WERI-Rb-1 (cell line): ENCODE measurements at regions not wholly inside any gene's neighbourhood (a gene's known extent, or its start where the extent isn't known, plus 50 kb on each side); places are given as distances from the start of the nearest gene placed in this dataset.

Experiments
- DNase-seq: peaks from one replicate; pipeline ENCODE4 v3.0.0-alpha.2; 2020
- H3K27ac ChIP-seq: fragments of 250-450 bp; sonication (Bioruptor Pico); 2 replicates; pipeline ENCODE4 v1.5.1; 2020; ENCODE audit warnings: mild to moderate bottlenecking, moderate library complexity
- H3K27me3 ChIP-seq: fragments of 250-450 bp; sonication (Bioruptor Pico); 2 replicates; pipeline ENCODE4 v1.5.1; 2021; ENCODE audit warnings: mild to moderate bottlenecking, low read depth, moderate library complexity; ENCODE audit not compliant: insufficient read depth, severe bottlenecking
- H3K36me3 ChIP-seq: fragments of 250-450 bp; sonication (Bioruptor Pico); 2 replicates; pipeline ENCODE4 v1.5.1; 2020; ENCODE audit warnings: mild to moderate bottlenecking, moderate library complexity
- H3K4me3 ChIP-seq: 2 replicates; pipeline ENCODE4 v1.5.1; 2011; ENCODE audit warnings: low read depth, mild to moderate bottlenecking, control low read depth, low read length
- H3K9me3 ChIP-seq: fragments of 250-450 bp; sonication (Bioruptor Pico); 2 replicates; pipeline ENCODE4 v1.5.1; 2021; ENCODE audit warnings: mild to moderate bottlenecking, moderate library complexity; ENCODE audit not compliant: severe bottlenecking
- TF ChIP-seq, protein P1 (sequence below): IDR thresholded peaks from 2 replicates; pipeline ENCODE4 v1.5.1; 2011; ENCODE audit warnings: low read depth, mild to moderate bottlenecking, control low read depth, inconsistent platforms, low read length

DNA sequence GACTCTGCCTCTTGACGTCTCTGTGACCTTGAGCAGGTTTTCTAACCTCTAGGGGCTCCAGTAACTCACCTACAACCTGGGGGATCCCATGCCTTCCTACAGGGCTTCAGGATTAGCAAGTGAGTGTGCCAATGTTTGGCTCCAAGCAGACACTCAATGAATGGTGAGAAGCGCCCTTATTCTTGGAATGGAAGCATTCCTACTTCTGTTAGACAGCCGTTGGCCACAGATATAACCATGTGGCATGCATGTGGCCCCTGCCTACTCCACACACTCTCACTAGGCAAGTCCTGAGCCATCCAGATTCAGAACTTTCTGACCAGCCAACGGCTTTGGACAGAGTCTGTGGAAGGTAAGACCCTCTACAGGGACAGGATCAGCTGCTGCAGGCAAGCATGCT lies 108.9 kb upstream of the LYZL2 start:
- Histone ChIP-seq H3K4me3 (no peak overlapping the region), H3K36me3 (no peaks in the 10 kb centered on the region), H3K27me3 (no peaks in the 10 kb centered on the region), H3K27ac (no peak overlapping the region), H3K9me3 (no peaks in the 10 kb centered on the region)
- no peak for DNase-seq
- TF ChIP-seq, protein P1, sequence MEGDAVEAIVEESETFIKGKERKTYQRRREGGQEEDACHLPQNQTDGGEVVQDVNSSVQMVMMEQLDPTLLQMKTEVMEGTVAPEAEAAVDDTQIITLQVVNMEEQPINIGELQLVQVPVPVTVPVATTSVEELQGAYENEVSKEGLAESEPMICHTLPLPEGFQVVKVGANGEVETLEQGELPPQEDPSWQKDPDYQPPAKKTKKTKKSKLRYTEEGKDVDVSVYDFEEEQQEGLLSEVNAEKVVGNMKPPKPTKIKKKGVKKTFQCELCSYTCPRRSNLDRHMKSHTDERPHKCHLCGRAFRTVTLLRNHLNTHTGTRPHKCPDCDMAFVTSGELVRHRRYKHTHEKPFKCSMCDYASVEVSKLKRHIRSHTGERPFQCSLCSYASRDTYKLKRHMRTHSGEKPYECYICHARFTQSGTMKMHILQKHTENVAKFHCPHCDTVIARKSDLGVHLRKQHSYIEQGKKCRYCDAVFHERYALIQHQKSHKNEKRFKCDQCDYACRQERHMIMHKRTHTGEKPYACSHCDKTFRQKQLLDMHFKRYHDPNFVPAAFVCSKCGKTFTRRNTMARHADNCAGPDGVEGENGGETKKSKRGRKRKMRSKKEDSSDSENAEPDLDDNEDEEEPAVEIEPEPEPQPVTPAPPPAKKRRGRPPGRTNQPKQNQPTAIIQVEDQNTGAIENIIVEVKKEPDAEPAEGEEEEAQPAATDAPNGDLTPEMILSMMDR, result no peak

DNA sequence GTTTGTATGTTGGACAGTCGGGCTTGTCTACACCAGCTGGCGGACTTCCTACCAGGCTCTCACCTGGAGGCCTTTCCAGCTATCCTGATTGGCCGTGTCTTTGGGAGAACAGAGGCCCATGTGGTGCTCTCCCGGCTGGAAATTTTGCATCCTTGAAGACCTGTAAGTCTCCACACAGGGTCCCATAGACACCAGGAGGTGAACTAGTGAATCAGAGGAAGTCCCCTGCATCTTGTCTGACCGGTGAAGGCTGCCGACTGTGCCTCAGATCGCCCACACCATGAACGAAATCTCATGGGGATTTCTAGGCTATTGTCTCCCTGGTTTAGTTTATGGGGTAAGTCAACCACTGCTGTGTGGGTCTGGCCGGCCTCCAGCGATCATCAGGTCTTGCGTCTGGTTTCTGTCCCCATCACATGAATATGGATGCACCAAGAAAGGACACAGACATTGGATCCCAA lies 108.4 kb upstream of the LYZL2 start:
- TF ChIP-seq, protein P1, result no peak
- no peaks in the 10 kb centered on the region for H3K27me3 ChIP-seq
- H3K4me3 ChIP-seq, result no peak overlapping the region
- no peak overlapping the region for H3K27ac ChIP-seq
- no peaks in the 10 kb centered on the region for H3K36me3 ChIP-seq
- no peaks in the 10 kb centered on the region for H3K9me3 ChIP-seq
- no peak for DNase-seq

DNA sequence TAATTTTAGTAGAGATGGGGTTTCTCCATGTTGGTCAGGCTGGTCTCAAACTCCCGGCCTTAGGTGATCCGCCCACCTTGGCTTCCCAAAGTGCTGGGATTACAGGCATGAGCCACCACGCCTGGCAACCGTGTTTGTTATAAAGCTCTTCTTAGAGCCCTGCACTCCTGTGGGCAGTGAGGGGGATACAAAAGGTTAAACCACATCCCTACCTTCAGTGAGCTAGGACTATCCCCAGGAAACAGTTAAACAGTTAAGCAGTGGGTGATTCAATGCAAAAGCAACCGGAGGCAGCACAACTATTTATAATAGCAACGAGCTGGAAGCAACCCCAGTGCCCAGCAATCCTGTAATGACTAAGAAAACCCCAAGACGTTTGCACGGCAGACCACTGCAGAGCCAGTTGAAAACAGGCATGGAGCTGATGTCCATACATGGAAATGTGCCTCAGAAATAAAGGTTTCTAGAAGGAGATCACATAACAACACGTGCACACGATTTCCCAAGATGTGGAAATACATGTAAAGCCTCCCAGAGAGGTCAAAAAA lies 107.2 kb upstream of the LYZL2 start:
- Histone ChIP-seq H3K4me3 (no peak overlapping the region), H3K9me3 (no peaks in the 10 kb centered on the region), H3K27me3 (no peaks in the 10 kb centered on the region), H3K27ac (no peak overlapping the region), H3K36me3 (no peaks in the 10 kb centered on the region)
- no peak for DNase-seq
- TF ChIP-seq, protein P1, result no peak

DNA sequence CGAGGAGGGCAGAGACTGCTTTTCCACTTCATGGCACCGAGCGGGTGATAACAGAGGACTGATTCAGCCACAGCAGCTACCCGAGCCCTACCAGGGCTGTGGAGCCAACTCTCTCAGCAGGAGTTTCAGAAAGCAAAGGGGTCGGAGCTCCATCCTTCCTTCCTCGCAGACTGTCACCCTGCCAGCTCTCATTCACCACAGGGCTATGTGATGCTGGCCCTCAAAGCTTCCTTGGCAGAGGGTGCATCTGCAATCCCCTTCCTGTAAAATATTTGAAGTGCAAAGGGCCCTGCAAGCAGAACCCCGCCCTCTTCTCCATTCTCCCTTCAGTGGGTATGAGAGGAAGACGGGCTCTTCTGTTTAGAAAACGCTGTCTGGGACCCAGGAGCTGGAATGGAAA lies 105.3 kb upstream of the LYZL2 start:
- H3K9me3 ChIP-seq, result no peaks in the 10 kb centered on the region
- no peak for DNase-seq
- no peak overlapping the region for H3K4me3 ChIP-seq
- H3K27me3 ChIP-seq, result no peaks in the 10 kb centered on the region
- TF ChIP-seq, protein P1, result no peak
- H3K27ac ChIP-seq, result no peak overlapping the region
- no peaks in the 10 kb centered on the region for H3K36me3 ChIP-seq

DNA sequence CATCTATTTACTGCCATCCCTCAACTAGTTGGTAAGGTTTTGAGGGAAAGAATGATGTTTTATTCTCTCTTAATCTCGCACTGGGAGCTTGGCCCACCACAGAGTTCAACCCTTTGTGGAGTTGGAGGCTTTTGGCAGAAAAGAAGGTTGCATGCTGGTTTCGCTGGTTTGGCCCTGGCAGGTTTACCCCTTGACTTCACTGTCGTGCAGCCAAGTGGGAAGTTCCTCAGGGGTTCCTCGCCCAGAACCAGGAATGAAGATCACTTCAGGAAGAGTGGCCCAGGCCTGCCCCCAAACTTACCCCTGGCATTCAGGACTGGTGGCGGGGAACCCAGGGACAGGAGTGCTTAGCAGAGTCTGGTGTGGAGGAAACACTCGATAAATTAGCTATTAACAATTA lies 103.1 kb upstream of the LYZL2 start:
- no peak for DNase-seq
- no peak overlapping the region for H3K27ac ChIP-seq
- TF ChIP-seq, protein P1, result no peak
- no peaks in the 10 kb centered on the region for H3K9me3 ChIP-seq
- H3K4me3 ChIP-seq, result no peak overlapping the region
- no peaks in the 10 kb centered on the region for H3K36me3 ChIP-seq
- H3K27me3 ChIP-seq, result no peaks in the 10 kb centered on the region

DNA sequence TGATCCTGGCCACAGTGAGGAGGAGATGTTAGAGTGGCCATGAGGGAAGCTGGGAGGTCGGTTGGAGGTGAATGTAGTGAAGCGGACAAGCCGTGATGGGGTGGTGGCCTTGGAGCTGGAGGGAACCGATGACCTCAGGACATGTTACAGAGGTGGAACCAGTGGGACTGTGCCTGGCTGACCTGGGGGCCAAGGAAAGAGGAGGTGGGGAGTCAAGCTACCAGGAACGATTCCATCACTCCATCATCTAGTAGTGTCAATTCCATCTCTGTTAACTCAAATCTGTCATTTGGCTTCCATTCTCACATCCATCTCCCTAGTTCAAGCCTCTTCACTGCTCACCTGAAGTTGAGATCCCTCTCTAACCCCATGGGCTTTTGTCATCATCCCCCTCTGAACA lies 102.4 kb upstream of the LYZL2 start:
- no peak for DNase-seq
- Histone ChIP-seq H3K4me3 (no peak overlapping the region), H3K9me3 (no peaks in the 10 kb centered on the region), H3K27ac (no peak overlapping the region), H3K36me3 (no peaks in the 10 kb centered on the region), H3K27me3 (no peaks in the 10 kb centered on the region)
- TF ChIP-seq, protein P1, result no peak
